Aorta (tissue), 5 donors: ENCODE measurements at regions not wholly inside any gene's neighbourhood (a gene's known extent, or its start where the extent isn't known, plus 50 kb on each side); places are given as distances from the start of the nearest gene placed in this dataset.

Experiments
- ATAC-seq: fragments of 200-7000 bp; cut with Tn5 transposase; one replicate; pipeline ENCODE4 v1.9.1; 2022; ENCODE audit warnings: moderate library complexity; ENCODE audit not compliant: low FRiP score
- DNase-seq, 2 donors: peaks; one replicate each; pipeline ENCODE4 v3.0.0-alpha.2; 2020
- H3K27ac ChIP-seq, 2 donors: one replicate each; pipeline ENCODE4 v1.5.1; 2013; ENCODE audit warnings: low read length in 2 of 2, mild to moderate bottlenecking in 2 of 2, moderate library complexity in 2 of 2, control low read depth in 1 of 2, inconsistent platforms in 1 of 2, low read depth in 1 of 2
- H3K27me3 ChIP-seq, 2 donors: one replicate each; pipeline ENCODE4 v1.6.1; 2013; ENCODE audit warnings: control low read depth in 1 of 2, low read length in 1 of 2, mild to moderate bottlenecking in 1 of 2, moderate library complexity in 1 of 2; ENCODE audit not compliant: insufficient read depth in 2 of 2, control insufficient read depth in 1 of 2
- H3K36me3 ChIP-seq, 2 donors: one replicate each; pipeline ENCODE4 v1.6.1; 2013; ENCODE audit warnings: control low read depth in 1 of 2, low read length in 1 of 2, mild to moderate bottlenecking in 1 of 2; ENCODE audit not compliant: insufficient read depth in 2 of 2, control insufficient read depth in 1 of 2
- H3K4me1 ChIP-seq, 2 donors: one replicate each; pipeline ENCODE4 v1.6.1; 2013; ENCODE audit warnings: low read length in 2 of 2, control low read depth in 1 of 2, mild to moderate bottlenecking in 1 of 2, moderate library complexity in 1 of 2; ENCODE audit not compliant: insufficient read depth in 2 of 2, control insufficient read depth in 1 of 2
- H3K4me3 ChIP-seq, 2 donors: one replicate each; pipeline ENCODE4 v1.5.1; 2013; ENCODE audit warnings: low read length in 2 of 2, control low read depth in 1 of 2, mild to moderate bottlenecking in 1 of 2
- H3K9me3 ChIP-seq: one replicate; pipeline ENCODE4 v1.6.1; 2013; ENCODE audit warnings: mild to moderate bottlenecking, low read length; ENCODE audit not compliant: control insufficient read depth
- WGBS, 2 donors: extraction: QIAGEN DNeasy Blood & Tissue Kit; methylation state at CpG; one replicate each; pipeline ENCODE4 v1.1.7; 2013; 5-methylcytosine and 5-hydroxymethylcytosine counted together
- intact Hi-C, 2 donors: fragments of 100-400 bp; cut with DNase I; formaldehyde crosslinking; loops; one replicate each; pipeline versions ENCODE4 v1.14.2 to v1.15.0; 2022
- donor health status: healthy with polysubstance abuse.
- donor health status: Bipolar disorder and iron deficiency.
- donor health status: DM: no; HTN: no; CAD: no.
- donor health status: DM: no; HTN: no; CAD: no.
- donor health status: DM: yes; HTN: yes; CAD: no.

- H3K27me3 ChIP-seq = no peaks in the 10 kb centered on the region
- intact Hi-C loops = no loop called here
- H3K4me1 ChIP-seq = no peaks in the 10 kb centered on the region
- H3K9me3 ChIP-seq = no peaks in the 10 kb centered on the region
- WGBS, 2 donors = 82 to 84% methylated on average over 5 of the region's 5 CpGs
- no peak for DNase-seq
- H3K4me3 ChIP-seq = no peak overlapping the region
- no peaks in the 10 kb centered on the region for H3K36me3 ChIP-seq
- H3K27ac ChIP-seq = no peak overlapping the region
- no peak for ATAC-seq
Measured at GRCh38 chr13:73171926-73172325, 113.1 kb downstream of the KLF5 start.

DNA sequence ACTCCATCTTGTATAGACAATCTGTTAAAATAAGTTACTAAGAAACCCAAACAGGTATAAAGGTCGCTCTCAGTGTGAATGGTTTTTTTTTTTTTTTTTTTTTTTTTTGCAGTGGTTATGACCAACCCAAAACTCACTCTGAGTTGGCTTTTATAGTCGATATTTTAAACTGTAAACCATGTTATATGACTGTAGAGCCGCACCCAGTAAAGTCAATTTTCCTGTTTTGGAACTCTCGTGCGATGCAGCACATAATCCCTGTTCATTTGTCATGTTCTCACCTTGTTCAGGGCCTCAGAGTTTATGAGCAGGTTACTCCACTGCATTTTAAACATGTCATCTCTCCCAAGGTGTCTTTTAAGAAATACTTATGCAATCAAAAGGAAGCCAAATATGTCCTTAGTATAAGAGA lies 112.5 kb downstream of the KLF5 start:
- no peak for ATAC-seq
- no peaks in the 10 kb centered on the region for H3K9me3 ChIP-seq
- no peaks in the 10 kb centered on the region for H3K27me3 ChIP-seq
- no peak overlapping the region for H3K27ac ChIP-seq
- no peaks in the 10 kb centered on the region for H3K4me1 ChIP-seq
- 94 to 97% methylated on average over 5 of the region's 5 CpGs for WGBS, 2 donors
- H3K4me3 ChIP-seq = no peak overlapping the region
- intact Hi-C loops = no loop called here
- no peaks in the 10 kb centered on the region for H3K36me3 ChIP-seq
- no peak for DNase-seq

GRCh38 chr13:73169971-73170370 lies 111.2 kb downstream of the KLF5 start:
- Histone ChIP-seq H3K27me3 (no peaks in the 10 kb centered on the region), H3K36me3 (no peaks in the 10 kb centered on the region), H3K4me1 (no peaks in the 10 kb centered on the region), H3K4me3 (no peak overlapping the region), H3K27ac (no peak overlapping the region), H3K9me3 (no peaks in the 10 kb centered on the region)
- WGBS, 2 donors = 19 to 24% methylated on average over 2 of the region's 2 CpGs
- intact Hi-C loops = no loop called here
- ATAC-seq (no peak), DNase-seq (no peak)

DNA sequence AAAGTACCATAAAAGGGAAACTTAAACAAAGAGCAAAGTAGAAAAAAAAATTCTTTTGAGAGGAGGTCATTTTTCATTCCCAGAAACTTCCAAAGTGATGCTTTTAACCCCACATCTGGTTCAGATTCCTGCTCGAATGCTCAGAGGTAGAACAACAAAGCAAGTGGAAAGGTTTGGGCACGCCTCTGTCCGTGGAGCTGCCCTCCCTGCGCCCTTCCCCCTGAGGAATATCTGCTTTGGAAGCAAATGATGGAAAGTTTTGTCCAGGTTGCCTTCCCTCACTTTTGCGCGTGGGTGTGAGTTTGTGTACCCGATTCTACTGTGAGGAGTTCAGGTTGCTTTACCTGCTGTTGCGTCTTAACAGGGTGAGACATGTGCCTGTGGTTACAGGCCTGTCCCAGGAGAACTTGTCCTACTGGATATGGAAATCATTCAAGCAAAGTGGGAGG lies 110.2 kb downstream of the KLF5 start:
- Histone ChIP-seq H3K4me3 (no peak overlapping the region), H3K27me3 (no peaks in the 10 kb centered on the region), H3K36me3 (no peaks in the 10 kb centered on the region), H3K4me1 (no peaks in the 10 kb centered on the region), H3K9me3 (no peaks in the 10 kb centered on the region), H3K27ac (no peak overlapping the region)
- 62 to 65% methylated on average over 8 of the region's 8 CpGs for WGBS, 2 donors
- intact Hi-C loops = no loop called here
- DNase-seq = no peak
- ATAC-seq = no peak

DNA sequence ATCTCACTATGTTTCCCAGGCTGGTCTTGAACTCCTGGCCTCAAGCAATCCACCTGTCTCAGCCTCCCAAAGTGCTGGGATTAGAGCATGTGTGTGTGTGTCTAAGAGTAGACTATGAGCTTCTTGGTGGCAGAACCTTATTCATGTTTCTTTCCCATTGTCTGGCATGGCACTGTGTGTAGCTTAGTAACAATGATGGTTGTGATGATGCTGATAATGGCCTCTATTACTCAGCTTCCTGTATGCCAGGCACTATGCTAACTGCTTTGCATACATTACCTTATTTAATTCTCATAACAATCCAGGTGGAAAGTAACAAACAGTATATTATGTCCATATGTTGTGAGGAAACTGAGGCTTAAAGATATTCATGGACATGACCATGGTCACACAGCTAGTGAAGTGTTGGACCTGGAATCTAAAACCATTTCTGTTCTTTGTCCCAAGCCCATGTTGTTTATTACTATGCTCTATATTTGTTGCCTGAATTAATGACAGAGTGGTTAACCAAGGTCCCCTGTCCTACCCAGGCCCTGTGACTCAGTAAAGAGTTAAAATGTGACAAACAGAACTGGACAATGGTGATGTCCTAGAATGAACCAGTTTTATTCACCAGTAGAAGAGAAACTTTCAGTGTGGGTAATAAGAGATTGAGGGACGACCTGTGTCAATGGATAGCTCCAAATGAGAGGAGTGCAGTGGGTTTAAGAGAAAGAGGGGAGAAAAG lies 109.6 kb downstream of the KLF5 start:
- no peaks in the 10 kb centered on the region for H3K4me1 ChIP-seq
- H3K4me3 ChIP-seq = no peak overlapping the region
- DNase-seq (no peak), ATAC-seq (no peak)
- no peak overlapping the region for H3K27ac ChIP-seq
- 21 to 26% methylated on average over 1 of the region's 1 CpG for WGBS, 2 donors
- no peaks in the 10 kb centered on the region for H3K36me3 ChIP-seq
- H3K27me3 ChIP-seq = no peaks in the 10 kb centered on the region
- H3K9me3 ChIP-seq = no peaks in the 10 kb centered on the region
- intact Hi-C loops = no loop called here

DNA sequence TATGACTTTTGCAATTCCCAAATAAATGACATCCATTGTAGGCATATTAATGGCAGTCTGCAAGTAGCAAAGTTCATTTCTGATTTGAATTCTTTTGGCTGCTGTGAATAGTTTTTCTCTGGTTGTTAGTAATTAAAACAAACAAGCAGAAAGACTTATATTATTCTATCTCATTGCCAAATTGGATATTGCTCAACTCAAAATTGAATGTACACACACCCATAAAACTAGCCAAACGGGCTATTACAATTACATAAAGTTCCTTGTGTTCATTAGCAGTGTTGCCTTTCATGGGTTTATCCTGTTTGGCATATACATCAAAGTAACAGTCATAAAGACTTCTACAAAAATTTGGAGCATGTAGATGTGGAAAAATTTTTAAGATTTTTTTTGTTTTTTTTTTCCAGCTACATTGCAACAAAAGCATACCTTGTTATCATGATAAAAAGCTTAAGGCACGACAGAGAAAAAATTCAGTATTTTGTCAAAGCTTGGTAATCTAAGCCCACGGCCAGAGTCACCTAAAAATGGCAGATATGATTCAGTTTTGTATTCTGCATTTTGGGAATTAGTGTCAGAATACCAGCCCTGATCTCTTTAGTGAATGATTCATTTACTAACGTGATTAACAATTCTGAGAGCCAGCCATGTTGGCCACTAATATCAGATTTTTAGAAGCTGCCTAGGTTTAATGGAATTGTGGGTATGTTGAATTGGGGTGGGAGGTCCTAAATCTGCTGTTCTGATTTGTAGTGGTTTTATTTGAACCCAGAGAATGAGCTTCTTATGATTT lies 108.4 kb downstream of the KLF5 start:
- Histone ChIP-seq H3K4me1 (no peaks in the 10 kb centered on the region), H3K36me3 (no peaks in the 10 kb centered on the region), H3K9me3 (no peaks in the 10 kb centered on the region), H3K4me3 (no peak overlapping the region), H3K27ac (no peak overlapping the region), H3K27me3 (no peaks in the 10 kb centered on the region)
- WGBS, 2 donors = 39 to 48% methylated on average over 4 of the region's 4 CpGs
- no peak for DNase-seq
- ATAC-seq = no peak
- intact Hi-C loops = no loop called here

GRCh38 chr13:73166204-73166603 lies 107.4 kb downstream of the KLF5 start:
- no peak for DNase-seq
- Histone ChIP-seq H3K4me1 (no peaks in the 10 kb centered on the region), H3K27me3 (no peaks in the 10 kb centered on the region), H3K27ac (no peak overlapping the region), H3K4me3 (no peak overlapping the region), H3K36me3 (no peaks in the 10 kb centered on the region), H3K9me3 (no peaks in the 10 kb centered on the region)
- no peak for ATAC-seq
- intact Hi-C loops = no loop called here
- WGBS, 2 donors = 94 to 96% methylated on average over 2 of the region's 2 CpGs

GRCh38 chr13:73162912-73163911 lies 104.4 kb downstream of the KLF5 start:
- no peaks in the 10 kb centered on the region for H3K4me1 ChIP-seq
- no peak for DNase-seq
- no peak for ATAC-seq
- H3K27ac ChIP-seq = no peak overlapping the region
- H3K27me3 ChIP-seq = no peaks in the 10 kb centered on the region
- intact Hi-C loops = no loop called here
- no peak overlapping the region for H3K4me3 ChIP-seq
- 80 to 82% methylated on average over 2 of the region's 2 CpGs for WGBS, 2 donors
- H3K9me3 ChIP-seq = no peaks in the 10 kb centered on the region
- no peaks in the 10 kb centered on the region for H3K36me3 ChIP-seq
